Activated CD8-positive, alpha-beta memory T cell treated with anti-CD3 and anti-CD28 coated beads, Interleukin-2, amount 50 U/mL, for 1 hour (primary cell): ENCODE measurements at regions not wholly inside any gene's neighbourhood (a gene's known extent, or its start where the extent isn't known, plus 50 kb on each side); places are given as distances from the start of the nearest gene placed in this dataset.
"Not testable (repeated sequence)": the region's sequence is repeated elsewhere in the genome, so short reads cannot be mapped to it uniquely, and the experiment has no call there.

Experiments
- DNase-seq: peaks from one replicate; pipeline ENCODE4 v3.0.0-alpha.2; 2020; ENCODE audit errors: extremely low read depth

DNA sequence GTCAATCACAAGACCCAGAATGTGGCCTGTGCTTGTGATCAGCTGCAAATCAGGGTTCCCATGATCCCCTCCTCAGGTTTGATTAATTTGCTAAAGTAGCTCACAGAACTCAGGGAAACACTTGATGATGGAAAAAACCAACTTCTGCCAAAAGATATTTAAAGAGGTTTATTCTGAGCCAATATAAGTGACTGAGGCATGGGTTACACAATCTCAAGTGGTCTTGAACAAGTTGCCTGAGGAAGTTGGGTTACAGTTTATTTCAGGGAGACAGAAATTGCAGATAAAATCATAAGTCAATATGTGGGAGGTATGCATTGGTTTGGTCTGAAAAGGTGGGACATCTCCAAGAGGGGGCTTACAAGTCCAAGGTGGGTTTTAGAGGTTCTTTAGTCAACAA is 243.1 kb downstream of the S1PR1 start:
- DNase-seq = no peak

DNA sequence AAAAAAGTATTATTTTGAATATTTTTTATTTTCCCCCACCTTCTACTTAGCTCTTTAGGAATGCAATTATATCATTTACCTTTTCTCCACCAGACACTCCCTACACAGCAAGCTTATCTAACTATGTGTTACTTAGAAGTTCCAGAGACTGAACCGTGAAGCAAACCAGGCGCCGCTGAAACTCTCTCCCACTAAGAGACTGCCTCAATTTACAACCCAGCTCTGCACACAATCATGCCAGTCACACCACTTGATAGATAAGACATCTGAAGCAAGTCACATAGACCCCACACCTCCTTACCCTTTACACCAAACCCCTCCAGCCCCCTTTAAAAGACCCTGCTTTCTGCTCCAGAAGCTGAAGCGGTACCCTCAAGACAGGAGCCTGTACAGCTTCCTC is 245.5 kb downstream of the S1PR1 start:
- no peak for DNase-seq

DNA sequence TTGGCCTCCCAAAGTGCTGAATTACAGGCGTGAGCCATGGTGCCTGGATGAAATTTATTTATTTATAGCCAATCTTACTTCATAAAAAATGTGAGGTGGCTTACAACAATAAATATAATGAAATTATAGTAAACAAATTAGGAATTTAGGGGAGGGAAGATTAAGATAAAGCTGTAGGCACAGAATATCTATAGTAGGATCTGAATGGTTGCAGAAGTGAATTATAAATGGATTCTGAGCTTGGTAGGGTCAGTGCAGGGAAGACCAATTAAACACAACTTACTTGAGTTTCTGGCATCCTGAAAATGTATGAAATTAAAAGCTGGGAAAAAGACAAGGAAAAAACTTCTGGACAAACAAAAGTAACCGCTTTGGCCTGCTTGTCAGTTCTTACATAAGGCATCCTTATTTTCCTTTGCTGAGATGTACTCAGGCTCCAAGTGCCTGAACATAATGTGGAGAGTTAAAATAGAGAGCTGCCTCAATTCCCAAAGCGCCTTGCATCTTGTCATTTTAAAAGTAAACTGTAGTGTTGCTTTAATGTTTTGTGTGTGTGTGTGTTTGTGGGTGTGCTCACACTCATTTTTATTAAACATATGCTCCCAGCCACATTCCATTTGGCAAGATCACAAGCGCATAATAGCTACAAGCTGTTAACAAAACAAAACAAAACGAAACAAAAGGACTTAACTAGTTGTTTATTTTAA is 247.3 kb downstream of the S1PR1 start:
- DNase-seq = no peak

DNA sequence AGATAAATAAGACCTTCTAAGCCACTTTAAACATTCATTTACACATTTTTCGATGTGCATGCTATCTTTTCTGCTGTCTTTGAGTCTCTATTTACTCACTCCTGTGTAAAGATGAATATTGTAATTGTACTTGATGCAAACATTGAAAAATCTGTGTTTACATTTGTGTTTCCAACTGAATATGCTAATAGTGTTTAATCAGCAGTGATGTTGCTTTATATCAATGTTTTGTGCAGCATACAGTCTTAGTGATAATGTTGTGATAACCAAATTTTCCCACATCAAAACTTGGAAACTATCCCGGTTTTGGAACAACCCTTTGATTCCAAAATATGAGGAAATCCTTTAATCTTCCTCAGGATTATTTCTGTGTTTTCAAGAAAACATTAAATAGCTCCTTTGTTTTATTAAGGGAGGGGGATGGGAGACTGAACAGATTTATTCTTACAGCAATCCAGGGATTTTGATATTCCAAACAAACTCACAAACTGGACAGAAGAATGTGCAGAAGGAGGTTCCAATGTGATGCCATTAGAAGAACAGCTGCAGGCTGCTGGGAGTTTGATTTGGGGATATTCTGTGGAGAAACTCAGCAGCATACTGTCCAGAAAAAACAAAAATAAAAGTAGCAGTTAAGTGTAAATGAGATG is 248.0 kb downstream of the S1PR1 start:
- no peak for DNase-seq

DNA sequence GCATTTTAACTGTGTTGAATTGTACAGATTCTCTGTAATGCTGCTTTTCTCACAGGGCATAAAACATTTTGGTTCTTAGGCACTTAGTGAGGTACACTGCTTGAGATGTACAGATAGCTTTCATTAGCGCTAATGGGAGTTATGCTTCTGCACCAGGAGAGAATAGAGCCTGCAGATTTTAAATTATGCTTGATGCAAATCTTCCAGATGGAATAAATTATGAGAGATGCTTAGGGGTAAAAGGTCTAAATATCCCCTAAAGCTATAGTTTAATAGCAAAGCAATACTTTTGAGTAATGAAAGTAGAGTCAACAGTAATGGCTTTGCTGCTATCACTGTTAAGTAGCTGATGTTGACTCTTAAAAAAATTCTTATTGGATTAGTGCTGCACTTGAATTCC is 248.9 kb downstream of the S1PR1 start:
- DNase-seq = no peak

DNA sequence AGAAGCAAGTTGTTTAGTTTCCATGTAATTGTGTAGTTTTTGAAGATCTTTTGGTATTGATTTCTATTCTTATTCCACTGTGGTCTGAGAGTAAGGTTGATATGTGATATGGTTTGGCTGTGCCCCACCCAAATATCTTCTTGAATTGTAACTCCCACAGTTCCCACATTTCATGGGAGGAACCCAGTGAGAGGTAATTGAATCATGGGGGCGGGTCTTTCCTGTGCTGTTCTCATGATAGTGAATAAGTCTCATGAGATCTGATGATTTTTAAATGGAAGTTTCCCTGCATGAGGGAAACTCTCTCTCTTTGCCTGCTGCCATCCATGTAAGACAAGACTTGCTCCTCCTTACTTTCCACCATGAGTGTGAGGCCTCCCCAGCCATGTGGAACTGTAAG is 255.3 kb downstream of the S1PR1 start:
- not testable (repeated sequence) for DNase-seq

DNA sequence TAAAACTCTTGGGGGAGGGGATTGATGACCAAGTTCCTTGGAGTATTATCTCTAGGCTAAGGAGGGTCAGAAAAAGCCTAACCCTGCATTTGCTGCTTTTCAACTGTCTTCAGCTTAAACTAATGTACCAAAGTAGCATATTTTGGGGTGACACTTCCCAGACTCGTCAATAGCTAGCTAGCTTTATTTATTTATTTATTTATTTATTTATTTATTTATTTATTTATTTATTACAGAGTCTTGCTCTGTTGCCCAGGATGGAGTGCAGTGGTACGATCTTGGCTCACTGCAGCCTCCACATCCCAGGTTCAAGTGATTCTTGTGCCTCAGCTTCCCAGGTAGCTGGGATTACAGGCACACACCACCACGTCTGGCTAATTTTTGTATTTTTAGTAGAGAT is 257.1 kb downstream of the S1PR1 start:
- not testable (repeated sequence) for DNase-seq

DNA sequence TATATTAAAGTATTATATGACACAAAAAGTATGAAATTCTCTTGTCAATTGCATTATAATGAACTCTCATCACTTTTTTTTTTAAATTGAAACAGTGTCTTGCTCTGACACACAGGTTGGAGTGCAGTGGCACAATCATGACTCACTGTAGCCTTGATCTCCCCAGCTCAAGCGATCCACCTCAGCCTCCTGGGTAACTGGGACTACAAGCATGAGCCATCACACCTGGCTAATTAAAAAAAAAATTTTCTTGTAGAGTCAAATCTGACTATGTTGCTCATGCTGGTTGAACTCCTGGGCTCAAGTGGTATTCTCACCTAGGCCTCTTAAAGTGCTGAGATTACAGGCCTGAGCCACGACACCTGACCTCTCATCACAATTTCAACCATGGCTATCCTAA is 259.3 kb downstream of the S1PR1 start:
- DNase-seq = no peak

DNA sequence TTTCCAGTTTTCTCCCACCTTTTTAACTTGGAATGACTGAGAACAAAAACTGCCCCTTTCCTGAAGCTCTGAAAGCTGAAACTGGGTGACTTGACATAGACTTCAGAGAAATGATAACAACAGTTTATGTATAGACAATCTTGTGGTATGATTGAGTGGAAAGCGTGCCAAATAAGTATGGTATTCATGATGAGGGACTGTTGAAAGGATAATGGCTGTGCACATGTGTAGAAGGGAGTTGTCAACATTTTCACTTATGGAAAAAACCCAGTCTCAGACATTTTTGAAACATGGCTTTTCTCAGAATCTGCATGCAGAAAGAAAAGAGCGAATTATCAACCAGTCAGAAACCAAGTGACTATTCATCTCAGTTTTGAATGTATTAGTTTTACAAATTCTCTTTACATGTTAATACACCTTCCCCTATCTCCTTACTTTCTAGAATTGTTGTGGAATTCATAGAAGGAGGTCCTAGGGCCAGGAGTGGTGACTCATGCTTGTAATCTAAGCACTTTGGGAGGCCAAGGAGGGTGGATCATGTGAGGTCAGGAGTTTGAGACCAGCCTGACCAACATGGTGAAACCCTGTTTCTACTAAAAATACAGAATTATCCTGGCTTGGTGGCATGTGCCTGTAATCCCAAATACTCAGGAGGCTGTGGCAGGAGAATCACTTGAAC is 261.2 kb downstream of the S1PR1 start:
- DNase-seq = no peak

DNA sequence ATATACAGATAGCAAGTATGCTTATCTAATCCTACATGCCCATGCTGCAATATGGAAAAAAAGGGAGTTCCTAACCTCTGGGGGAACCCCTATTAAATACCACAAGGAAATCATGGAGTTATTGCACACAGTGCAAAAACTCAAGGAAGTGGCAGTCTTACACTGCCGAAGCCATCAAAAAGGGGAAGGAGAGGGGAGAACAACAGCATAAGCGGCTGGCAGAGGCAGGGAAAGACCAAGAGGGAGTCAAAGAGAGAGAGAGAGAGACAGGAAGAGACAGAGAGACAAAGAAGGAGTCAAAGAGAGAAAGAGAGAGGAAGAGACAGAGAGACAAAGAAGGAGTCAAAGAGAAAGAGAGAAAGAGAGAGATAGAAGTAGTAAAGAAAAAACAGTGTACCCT is 267.3 kb downstream of the S1PR1 start:
- not testable (repeated sequence) for DNase-seq

DNA sequence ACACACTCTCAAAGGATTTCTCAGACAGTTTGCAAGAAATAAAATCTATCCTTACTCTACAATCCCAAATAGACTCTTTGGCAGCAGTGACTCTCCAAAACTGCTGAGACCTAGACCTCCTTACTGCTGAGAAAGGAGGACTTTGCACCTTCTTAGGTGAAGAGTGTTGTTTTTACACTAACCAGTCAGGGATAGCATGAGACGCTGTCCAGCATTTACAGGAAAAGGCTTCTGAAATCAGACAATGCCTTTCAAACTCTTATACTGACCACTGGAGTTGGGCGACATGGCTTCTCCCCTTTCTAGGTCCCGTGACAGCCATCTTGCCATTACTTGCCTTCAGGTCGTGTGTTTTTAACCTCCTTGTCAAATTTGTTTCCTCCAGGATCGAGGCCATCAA is 268.4 kb downstream of the S1PR1 start:
- DNase-seq = not testable (repeated sequence)

DNA sequence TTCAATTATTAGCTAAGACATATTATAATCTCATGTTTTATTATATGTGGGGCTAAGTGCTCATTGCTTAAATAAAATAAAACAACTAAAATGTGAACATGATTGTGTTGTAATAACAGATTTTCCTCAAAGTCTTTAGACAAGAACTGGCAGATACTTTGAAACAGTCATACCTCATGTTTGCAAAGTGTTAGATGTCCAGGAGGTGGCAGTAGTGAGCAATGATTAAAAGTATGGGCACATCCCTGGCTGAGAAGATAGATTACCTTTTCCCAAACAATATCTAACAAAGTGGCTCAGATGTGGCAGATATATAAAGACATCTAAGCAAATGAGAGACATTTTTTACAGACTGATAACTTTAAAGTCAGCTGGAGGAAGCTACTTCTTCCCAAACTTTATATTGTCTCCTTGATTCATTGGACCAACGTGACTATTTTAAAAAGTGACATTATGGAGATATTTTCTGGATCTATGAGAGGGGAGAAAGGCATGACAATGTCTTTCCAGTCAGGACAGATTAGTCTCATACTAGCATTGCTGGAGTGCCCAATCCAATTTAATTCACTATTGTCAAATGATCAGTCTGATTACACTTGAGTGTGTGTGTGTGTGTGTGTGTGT is 269.8 kb downstream of the S1PR1 start:
- peak; percentile 13 for DNase-seq

DNA sequence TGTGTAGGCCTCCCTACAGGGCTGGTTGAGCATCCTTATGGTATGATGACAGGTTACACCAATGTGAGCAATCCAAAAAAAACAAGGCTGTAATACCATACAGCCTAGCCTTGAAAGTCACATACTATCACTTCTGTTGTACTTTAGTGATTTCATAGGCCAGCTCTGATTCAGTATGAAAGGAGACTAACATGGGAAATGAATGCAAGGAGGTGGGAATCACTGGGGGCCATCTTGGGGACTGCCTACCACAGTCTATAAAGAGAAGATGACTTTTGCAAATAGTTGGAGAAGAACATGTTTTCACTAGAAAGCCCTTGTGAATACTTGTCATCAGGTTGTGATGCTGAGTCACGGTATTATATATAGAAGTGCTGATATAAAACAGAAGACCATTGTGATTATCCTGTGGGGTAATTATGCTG is 270.7 kb downstream of the S1PR1 start:
- no peak for DNase-seq

DNA sequence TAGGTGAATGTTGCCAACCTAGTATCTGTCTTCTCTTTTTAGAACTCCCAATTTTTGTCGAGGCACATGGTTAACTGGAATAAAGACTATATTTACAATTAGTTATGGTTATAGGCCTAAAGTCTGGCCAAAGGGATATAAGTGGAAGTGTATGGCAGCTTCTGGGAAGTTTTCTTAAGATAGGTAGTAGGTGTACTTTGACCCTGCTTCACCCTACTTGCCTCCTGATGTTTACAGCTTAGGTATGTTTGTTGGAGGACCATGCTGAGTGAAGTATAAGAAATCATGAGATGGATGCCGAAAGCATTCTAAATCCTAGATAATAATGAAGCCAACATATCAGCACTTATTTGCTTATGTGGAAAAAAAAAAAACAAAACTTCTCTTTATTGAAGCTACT is 272.1 kb downstream of the S1PR1 start:
- no peak for DNase-seq

DNA sequence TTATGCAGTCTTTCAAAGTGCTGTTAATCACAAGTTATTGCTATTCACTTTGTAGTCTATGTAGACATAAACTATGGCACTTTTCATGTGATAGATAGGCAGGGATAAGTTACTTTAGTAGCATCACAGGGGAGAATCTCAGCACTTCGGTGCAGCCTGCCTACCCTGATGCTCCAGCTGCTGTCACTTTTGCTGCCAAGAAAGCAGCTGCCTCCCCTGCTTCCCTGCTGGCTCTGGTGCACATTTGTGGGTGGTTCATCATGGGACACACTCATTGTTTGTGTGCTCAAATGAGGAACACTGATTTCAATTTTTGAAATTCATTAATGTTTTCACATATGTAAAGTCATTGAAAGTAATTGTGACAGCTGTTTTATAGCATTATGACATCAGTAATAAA is 272.6 kb downstream of the S1PR1 start:
- no peak for DNase-seq

DNA sequence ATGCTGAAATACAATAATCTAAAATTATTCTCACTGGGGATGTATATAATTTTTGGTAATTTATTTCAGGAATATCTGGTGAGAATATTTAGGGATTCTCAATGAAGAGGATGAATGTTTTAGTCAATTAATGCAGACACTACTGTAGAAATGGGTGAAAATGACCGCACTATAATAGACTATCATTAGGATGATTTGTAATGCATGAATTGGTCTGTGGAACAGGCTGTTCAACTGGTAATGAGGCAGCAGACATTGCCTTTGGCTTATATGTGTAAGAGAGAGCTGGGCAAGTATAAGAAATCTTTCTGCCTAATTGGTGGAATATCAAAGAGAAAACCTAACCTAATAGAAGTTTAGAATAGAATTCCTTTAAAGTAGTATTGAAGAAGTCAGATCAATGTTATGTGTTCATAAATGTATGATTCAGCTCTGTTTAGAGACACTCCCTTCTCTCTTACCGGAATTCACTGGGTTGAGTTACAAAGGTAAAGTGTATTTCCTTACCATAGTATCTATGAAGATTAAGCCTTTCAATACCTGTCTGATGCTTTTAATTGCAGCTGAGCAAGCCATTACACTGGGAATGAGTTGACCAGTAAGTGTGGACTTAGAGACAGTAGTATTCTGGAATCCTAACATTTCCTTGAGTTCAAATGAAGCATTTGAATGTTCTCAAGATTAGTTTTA is 274.5 kb downstream of the S1PR1 start:
- DNase-seq = no peak

DNA sequence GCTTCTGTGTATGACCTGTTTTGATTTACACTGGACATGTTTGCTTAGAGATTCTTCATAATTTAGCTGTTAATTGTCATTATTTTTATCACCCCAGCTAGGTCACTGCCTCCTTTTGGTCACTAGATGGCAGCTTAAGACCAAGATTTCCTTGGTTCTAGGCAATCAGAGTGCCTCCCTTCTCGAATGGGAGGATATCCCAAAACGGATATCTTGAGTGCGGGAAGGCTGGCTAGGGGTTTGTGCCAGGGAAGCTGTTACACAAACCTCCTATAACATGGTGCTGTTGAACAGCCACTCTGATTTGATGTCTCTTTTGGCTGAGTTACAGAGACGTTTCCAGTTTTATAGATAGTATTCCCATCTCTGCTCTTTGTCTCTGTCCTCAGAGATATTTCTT is 283.5 kb downstream of the S1PR1 start:
- DNase-seq = no peak

DNA sequence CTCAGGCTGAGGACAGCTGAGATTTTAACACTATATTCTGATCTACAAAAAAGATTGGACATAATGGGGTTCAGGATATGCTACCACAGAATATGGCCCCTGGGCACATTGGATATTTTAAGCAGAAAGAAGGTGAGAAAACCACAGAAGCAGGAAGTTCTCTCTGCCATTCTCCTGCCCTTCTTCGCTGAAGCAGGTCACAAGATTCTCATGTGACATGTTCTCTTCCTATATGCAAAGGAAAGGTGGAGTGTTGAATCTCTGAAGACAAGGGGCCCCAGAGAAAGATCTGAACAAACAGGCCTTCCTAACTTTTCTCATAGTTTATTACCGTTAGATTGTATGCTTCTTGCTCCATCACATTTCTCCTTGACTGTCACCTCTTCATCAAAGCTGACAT is 285.7 kb downstream of the S1PR1 start:
- no peak for DNase-seq

DNA sequence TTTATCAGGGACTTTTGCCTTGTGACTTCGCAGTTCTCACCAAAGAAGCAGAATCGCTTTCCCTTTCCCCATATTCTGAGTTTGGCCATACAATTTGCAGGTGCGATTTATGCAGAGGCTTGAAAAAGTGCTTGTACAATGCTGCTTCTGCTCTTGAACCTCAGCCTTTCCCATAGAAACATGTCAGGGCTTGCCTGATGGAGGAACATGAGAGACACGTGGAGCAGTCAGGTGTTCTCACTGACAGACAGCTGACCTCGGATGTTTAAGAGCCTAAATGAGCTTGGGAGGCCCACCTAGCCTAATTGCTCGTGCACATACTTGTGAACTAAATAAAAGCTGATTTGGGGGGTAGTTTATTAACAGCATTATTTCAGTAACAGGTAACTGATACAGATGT is 290.0 kb downstream of the S1PR1 start:
- no peak for DNase-seq

DNA sequence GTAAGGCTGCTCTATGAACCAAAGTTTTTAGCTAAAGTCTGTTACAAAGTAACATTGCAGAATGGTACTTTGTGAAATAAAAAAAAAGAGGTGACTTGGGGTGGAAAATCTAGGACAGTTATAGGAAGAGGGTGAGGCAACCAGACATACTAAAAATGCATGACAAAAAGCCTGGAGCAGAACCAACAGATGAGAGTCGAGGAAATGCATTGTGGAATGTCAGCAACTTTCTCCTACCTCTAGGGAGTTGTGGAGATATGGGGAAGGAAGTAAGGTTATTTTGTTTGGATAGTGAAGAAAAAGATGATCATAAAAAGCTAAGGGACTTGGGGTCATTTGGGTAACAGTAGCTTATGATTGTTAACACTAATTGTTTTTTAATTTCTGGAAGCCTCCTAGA is 295.6 kb downstream of the S1PR1 start:
- DNase-seq = no peak

DNA sequence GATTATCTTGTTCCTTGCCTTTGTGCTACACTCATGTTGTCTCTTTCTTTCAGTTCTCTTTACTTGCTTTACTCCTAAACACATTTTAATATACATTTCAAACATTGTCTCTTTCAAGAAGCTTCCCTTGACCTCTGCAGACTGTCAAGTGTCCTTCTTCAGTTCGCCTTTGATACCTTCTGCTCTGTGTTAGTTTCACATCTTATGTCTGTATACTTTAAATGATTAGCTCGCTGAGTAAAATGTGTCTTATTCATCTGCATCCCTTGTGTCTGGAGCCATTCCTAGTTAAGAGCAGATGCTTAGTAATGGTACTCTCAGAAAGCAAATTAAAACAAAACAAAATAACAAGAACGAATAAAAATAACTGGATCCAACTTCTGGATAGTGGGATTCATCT is 303.3 kb downstream of the S1PR1 start:
- no peak for DNase-seq

DNA sequence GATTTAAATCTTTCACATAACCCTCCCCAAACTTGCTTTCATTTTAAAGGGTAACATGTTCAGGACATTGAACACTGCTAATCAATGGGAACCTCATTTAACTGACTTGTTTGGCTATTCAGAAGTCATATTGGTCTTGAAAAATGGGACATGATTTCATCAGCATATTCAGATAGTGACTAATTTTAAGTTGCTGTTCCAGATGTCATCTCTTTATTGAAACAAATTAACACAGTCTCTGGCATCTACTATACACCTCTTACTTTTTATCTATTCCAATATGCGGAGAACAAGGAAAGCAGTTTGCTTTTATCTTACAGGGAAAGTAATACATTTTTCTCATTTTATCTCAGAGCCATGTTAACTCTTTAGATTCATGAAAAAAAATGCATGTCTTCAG is 310.1 kb downstream of the S1PR1 start:
- DNase-seq = no peak
